Lower leg skin (tissue), 3 donors: ENCODE measurements at regions not wholly inside any gene's neighbourhood (a gene's known extent, or its start where the extent isn't known, plus 50 kb on each side); places are given as distances from the start of the nearest gene placed in this dataset.

Experiments used
- POLR2A ChIP-seq, 2 donors: fragments of 450-650 bp; IDR thresholded peaks; one replicate each; pipeline ENCODE4 v1.6.1; 2016 to 2017; ENCODE audit warnings: antibody characterized with exemption in 2 of 2, mild to moderate bottlenecking in 1 of 2, moderate library complexity in 1 of 2
- TF ChIP-seq, protein P1 (sequence below), 3 donors: fragments of 450-650 bp; IDR thresholded peaks; one replicate each; pipeline ENCODE4 v1.5.1; 2016; ENCODE audit warnings: antibody characterized with exemption in 3 of 3, mild to moderate bottlenecking in 3 of 3, moderate library complexity in 2 of 3

- TF ChIP-seq, protein P1, sequence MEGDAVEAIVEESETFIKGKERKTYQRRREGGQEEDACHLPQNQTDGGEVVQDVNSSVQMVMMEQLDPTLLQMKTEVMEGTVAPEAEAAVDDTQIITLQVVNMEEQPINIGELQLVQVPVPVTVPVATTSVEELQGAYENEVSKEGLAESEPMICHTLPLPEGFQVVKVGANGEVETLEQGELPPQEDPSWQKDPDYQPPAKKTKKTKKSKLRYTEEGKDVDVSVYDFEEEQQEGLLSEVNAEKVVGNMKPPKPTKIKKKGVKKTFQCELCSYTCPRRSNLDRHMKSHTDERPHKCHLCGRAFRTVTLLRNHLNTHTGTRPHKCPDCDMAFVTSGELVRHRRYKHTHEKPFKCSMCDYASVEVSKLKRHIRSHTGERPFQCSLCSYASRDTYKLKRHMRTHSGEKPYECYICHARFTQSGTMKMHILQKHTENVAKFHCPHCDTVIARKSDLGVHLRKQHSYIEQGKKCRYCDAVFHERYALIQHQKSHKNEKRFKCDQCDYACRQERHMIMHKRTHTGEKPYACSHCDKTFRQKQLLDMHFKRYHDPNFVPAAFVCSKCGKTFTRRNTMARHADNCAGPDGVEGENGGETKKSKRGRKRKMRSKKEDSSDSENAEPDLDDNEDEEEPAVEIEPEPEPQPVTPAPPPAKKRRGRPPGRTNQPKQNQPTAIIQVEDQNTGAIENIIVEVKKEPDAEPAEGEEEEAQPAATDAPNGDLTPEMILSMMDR (IDR thresholded peaks at IDR 0.05) = no peak
- TF ChIP-seq POLR2A (IDR thresholded peaks at IDR 0.05) = no peak
Measured at GRCh38 chr10:57049096-57049495, 688.0 kb upstream of the ZWINT start.
